SU-DHL-6 (cell line): ENCODE measurements at regions not wholly inside any gene's neighbourhood (a gene's known extent, or its start where the extent isn't known, plus 50 kb on each side); places are given as distances from the start of the nearest gene placed in this dataset.

Source experiments
- H2AFZ ChIP-seq: fragments of 200-600 bp; sonication (generic); 2 replicates; pipeline ENCODE4 v1.6.1; 2014; ENCODE audit warnings: low read depth, mild to moderate bottlenecking, moderate library complexity, mixed read lengths, antibody characterized with exemption, low read length; ENCODE audit not compliant: severe bottlenecking
- H3F3A ChIP-seq: fragments of 200-600 bp; shearing (Covaris generic); 2 replicates; pipeline ENCODE4 v1.6.0; 2016; ENCODE audit warnings: antibody characterized with exemption, mild to moderate bottlenecking; ENCODE audit not compliant: insufficient read depth
- H3K27ac ChIP-seq: fragments of 200-600 bp; sonication (generic); 2 replicates; pipeline ENCODE4 v1.5.1; 2016; ENCODE audit warnings: low read depth, mild to moderate bottlenecking, low read length, moderate library complexity, mixed read lengths
- H3K27me3 ChIP-seq: fragments of 200-600 bp; sonication (generic), shearing (Covaris generic); 2 replicates; pipeline ENCODE4 v1.6.0; 2014; ENCODE audit warnings: mild to moderate bottlenecking, low read length
- H3K36me3 ChIP-seq: fragments of 200-600 bp; sonication (generic); 2 replicates; pipeline ENCODE4 v1.6.1; 2014; ENCODE audit warnings: mild to moderate bottlenecking, low read length, mixed read lengths
- H3K4me2 ChIP-seq: fragments of 300-600, 200-600 bp; shearing (Covaris generic), sonication (generic); 2 replicates; pipeline ENCODE4 v1.6.0; 2014; ENCODE audit warnings: low read length, low read depth, mild to moderate bottlenecking; ENCODE audit not compliant: poor library complexity, severe bottlenecking
- H3K4me3 ChIP-seq: fragments of 200-600 bp; sonication (generic); 2 replicates; pipeline ENCODE4 v1.5.1; 2014; ENCODE audit warnings: antibody characterized with exemption, low read length, mild to moderate bottlenecking, mixed read lengths; ENCODE audit not compliant: insufficient read depth, poor library complexity, severe bottlenecking
- H3K79me2 ChIP-seq: fragments of 200-600 bp; sonication (generic); 2 replicates; pipeline ENCODE4 v1.6.1; 2014; ENCODE audit warnings: mild to moderate bottlenecking, low read length, moderate library complexity; ENCODE audit not compliant: insufficient read depth
- H3K9ac ChIP-seq: fragments of 200-600 bp; sonication (generic); 2 replicates; pipeline ENCODE4 v1.7.0; 2014; ENCODE audit warnings: mild to moderate bottlenecking, low read length
- H3K9me2 ChIP-seq: fragments of 200-600 bp; sonication (generic); replicated peaks from 2 replicates; pipeline ENCODE4 v1.6.1; 2014; ENCODE audit warnings: low read length; ENCODE audit not compliant: insufficient read depth
- H3K9me3 ChIP-seq: fragments of 200-600 bp; sonication (generic); 2 replicates; pipeline ENCODE4 v1.6.1; 2014; ENCODE audit warnings: low read length, mixed read lengths; ENCODE audit not compliant: insufficient read depth
- H4K20me1 ChIP-seq: fragments of 200-600 bp; sonication (generic); 2 replicates; pipeline ENCODE4 v1.6.1; 2014; ENCODE audit warnings: low read depth, mild to moderate bottlenecking, antibody characterized with exemption, low read length, moderate library complexity, mixed read lengths
- CTCF ChIP-seq: fragments of 200-600 bp; sonication (generic); IDR thresholded peaks from one replicate; pipeline ENCODE4 v1.5.1; 2017; ENCODE audit warnings: antibody characterized with exemption, mild to moderate bottlenecking, low read length, moderate library complexity; ENCODE audit not compliant: insufficient read depth, poor library complexity, severe bottlenecking
- EZH2phosphoT487 ChIP-seq: fragments of 200-600 bp; sonication (generic), shearing (Covaris generic); conservative IDR thresholded peaks from 2 replicates; pipeline ENCODE4 v1.6.1; 2018; ENCODE audit warnings: mild to moderate bottlenecking, antibody characterized with exemption, low read length, moderate library complexity, mixed read lengths

- Histone ChIP-seq H3K36me3 (no peaks in the 10 kb centered on the region), H3K4me3 (no peak overlapping the region), H3K9ac (no peak overlapping the region), H3K4me2 (no peak overlapping the region), H3K79me2 (no peaks in the 10 kb centered on the region), H3K27me3 (no peaks in the 10 kb centered on the region), H4K20me1 (no peaks in the 10 kb centered on the region), H3F3A (no peaks in the 10 kb centered on the region), H3K9me2 (no peaks in the 10 kb centered on the region), H3K9me3 (no peaks in the 10 kb centered on the region), H3K27ac (no peak overlapping the region), H2AFZ (no peak overlapping the region)
- TF ChIP-seq CTCF: no peak
- TF ChIP-seq EZH2phosphoT487: no peak
Observed at GRCh38 chr2:151040039-151040438, 221.6 kb downstream of the RBM43 start.

- Histone ChIP-seq H3K79me2 (no peaks in the 10 kb centered on the region), H3K27ac (no peak overlapping the region), H3K4me2 (no peak overlapping the region), H3F3A (no peaks in the 10 kb centered on the region), H3K9ac (no peak overlapping the region), H2AFZ (no peak overlapping the region), H3K9me2 (no peaks in the 10 kb centered on the region), H3K9me3 (no peaks in the 10 kb centered on the region), H3K27me3 (no peaks in the 10 kb centered on the region), H4K20me1 (no peaks in the 10 kb centered on the region), H3K36me3 (no peaks in the 10 kb centered on the region), H3K4me3 (no peak overlapping the region)
- no peak for TF ChIP-seq EZH2phosphoT487
- no peak for TF ChIP-seq CTCF
Observed at GRCh38 chr2:151038516-151038915, 223.1 kb downstream of the RBM43 start.

- H4K20me1 ChIP-seq: no peaks in the 10 kb centered on the region
- H3F3A ChIP-seq: no peaks in the 10 kb centered on the region
- H3K27me3 ChIP-seq: no peaks in the 10 kb centered on the region
- H3K36me3 ChIP-seq: no peaks in the 10 kb centered on the region
- no peak overlapping the region for H2AFZ ChIP-seq
- H3K27ac ChIP-seq: no peak overlapping the region
- no peaks in the 10 kb centered on the region for H3K79me2 ChIP-seq
- H3K4me2 ChIP-seq: no peak overlapping the region
- no peak overlapping the region for H3K4me3 ChIP-seq
- no peaks in the 10 kb centered on the region for H3K9me2 ChIP-seq
- TF ChIP-seq CTCF: no peak
- no peak for TF ChIP-seq EZH2phosphoT487
- no peaks in the 10 kb centered on the region for H3K9me3 ChIP-seq
- H3K9ac ChIP-seq: no peak overlapping the region
Observed at GRCh38 chr2:151037434-151037833, 224.2 kb downstream of the RBM43 start.
